ENCODE measurements at regions not wholly inside any gene's neighbourhood (a gene's known extent, or its start where the extent isn't known, plus 50 kb on each side); places are given as distances from the start of the nearest gene placed in this dataset.
A peak's percentile ranks its signal among the peaks of the same experiment; 100 is the strongest.

GRCh38 chr18:51610481-51610880 lies 413.0 kb upstream of the MEX3C start:
- no peak overlapping the region for H4K5ac ChIP-seq (ENCODE audit: insufficient read length, low read depth, low read length)
- H2AK5ac ChIP-seq (ENCODE audit: insufficient read length, low read length): no peak overlapping the region
- Mint-ChIP-seq H3K27me3 (ENCODE audit: low read depth) (no peaks in the 10 kb centered on the region; the same call in 1 of the 2 replicates), H3K36me3 (ENCODE audit: insufficient read depth in 1 of 3, low read depth in 3 of 3) (peaks cover 0 to 11% (median 6%) of the 10 kb centered on the region in 3 experiments; a peak in 4 of 7 replicates), H3K27ac (peak overlapping the region in 1 of 3 experiments; percentile 66; a peak in 3 of 7 replicates), H3K4me3 (no peak overlapping the region), H3K9me3 (peaks cover 2 to 3% of the 10 kb centered on the region in 2 experiments; a peak in 2 of 5 replicates), H3K4me1 (peaks cover 22 to 23% of the 10 kb centered on the region in 2 experiments)
- no peak overlapping the region for H2BK120ac ChIP-seq (ENCODE audit: low read depth, low read length, poor library complexity, severe bottlenecking)
- H3K27ac ChIP-seq (ENCODE audit: insufficient read length, low read depth, low read length): no peak overlapping the region
- H2BK5ac ChIP-seq (ENCODE audit: insufficient read length, low read length): no peak overlapping the region
- no peaks in the 10 kb centered on the region for H3K4me1 ChIP-seq (ENCODE audit: insufficient read depth, low read length)
- DNase-seq: no peak
- no peaks in the 10 kb centered on the region for H3K9me3 ChIP-seq (ENCODE audit: control insufficient read depth, low read depth, low read length)
- no peak overlapping the region for H3K4me2 ChIP-seq (ENCODE audit: insufficient read depth, insufficient read length, low read length)
- H3K14ac ChIP-seq (ENCODE audit: insufficient read depth, low read length): no peak overlapping the region
- no peak overlapping the region for H3K4ac ChIP-seq (ENCODE audit: low read depth, low read length)
- H4K8ac ChIP-seq (replicated peaks; ENCODE audit: insufficient read length, low read depth, low read length): no peak overlapping the region
- H3K9ac ChIP-seq (ENCODE audit: extremely low read depth, insufficient read length, low read length): no peak overlapping the region
- no peak overlapping the region for H4K91ac ChIP-seq (ENCODE audit: insufficient read length, low read depth, low read length)
- no peaks in the 10 kb centered on the region for H4K20me1 ChIP-seq (ENCODE audit: control insufficient read depth, insufficient read depth, insufficient read length)
- no peak overlapping the region for H3K56ac ChIP-seq (ENCODE audit: insufficient read length, low read depth, low read length)
- no peak overlapping the region for H3K23ac ChIP-seq (ENCODE audit: insufficient read length, low read depth, low read length)
- no peak overlapping the region for H3K18ac ChIP-seq (ENCODE audit: insufficient read length, low read depth, low read length)
- TF ChIP-seq, protein P1, sequence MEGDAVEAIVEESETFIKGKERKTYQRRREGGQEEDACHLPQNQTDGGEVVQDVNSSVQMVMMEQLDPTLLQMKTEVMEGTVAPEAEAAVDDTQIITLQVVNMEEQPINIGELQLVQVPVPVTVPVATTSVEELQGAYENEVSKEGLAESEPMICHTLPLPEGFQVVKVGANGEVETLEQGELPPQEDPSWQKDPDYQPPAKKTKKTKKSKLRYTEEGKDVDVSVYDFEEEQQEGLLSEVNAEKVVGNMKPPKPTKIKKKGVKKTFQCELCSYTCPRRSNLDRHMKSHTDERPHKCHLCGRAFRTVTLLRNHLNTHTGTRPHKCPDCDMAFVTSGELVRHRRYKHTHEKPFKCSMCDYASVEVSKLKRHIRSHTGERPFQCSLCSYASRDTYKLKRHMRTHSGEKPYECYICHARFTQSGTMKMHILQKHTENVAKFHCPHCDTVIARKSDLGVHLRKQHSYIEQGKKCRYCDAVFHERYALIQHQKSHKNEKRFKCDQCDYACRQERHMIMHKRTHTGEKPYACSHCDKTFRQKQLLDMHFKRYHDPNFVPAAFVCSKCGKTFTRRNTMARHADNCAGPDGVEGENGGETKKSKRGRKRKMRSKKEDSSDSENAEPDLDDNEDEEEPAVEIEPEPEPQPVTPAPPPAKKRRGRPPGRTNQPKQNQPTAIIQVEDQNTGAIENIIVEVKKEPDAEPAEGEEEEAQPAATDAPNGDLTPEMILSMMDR (conservative IDR thresholded peaks at IDR 0.05): no peak
- H3K79me1 ChIP-seq (ENCODE audit: insufficient read depth, low read depth, low read length, poor library complexity, severe bottlenecking): no peaks in the 10 kb centered on the region
- WGBS (ENCODE audit: extremely low coverage, insufficient read length, low lambda C conversion rate): no CpG with 5 or more reads among the region's 1 CpG
- no peak overlapping the region for H3T11ph ChIP-seq (ENCODE audit: low read length)
- no peaks in the 10 kb centered on the region for H3K23me2 ChIP-seq (ENCODE audit: insufficient read length, low read depth, low read length, poor library complexity, severe bottlenecking)
- H2AFZ ChIP-seq (ENCODE audit: low read length): no peak overlapping the region
- no peaks in the 10 kb centered on the region for H3K27me3 ChIP-seq (ENCODE audit: insufficient read depth, low read length)
- no peak overlapping the region for H2BK15ac ChIP-seq (ENCODE audit: low read depth, low read length)
- no peaks in the 10 kb centered on the region for H3K79me2 ChIP-seq (ENCODE audit: insufficient read depth, low read length)
- H2BK12ac ChIP-seq (ENCODE audit: insufficient read length, low read depth, low read length): no peak overlapping the region
- H2BK20ac ChIP-seq (ENCODE audit: low read depth, low read length, poor library complexity, severe bottlenecking): no peak overlapping the region
